ENCODE measurements at regions not wholly inside any gene's neighbourhood (a gene's known extent, or its start where the extent isn't known, plus 50 kb on each side); places are given as distances from the start of the nearest gene placed in this dataset.

- no peaks in the 10 kb centered on the region for H3K9me3 ChIP-seq
- no peaks in the 10 kb centered on the region for H3K27me3 ChIP-seq (replicated peaks; ENCODE audit: insufficient read depth)
- DNase-seq (ENCODE audit: low spot score): no peak
- H3K4me1 ChIP-seq (ENCODE audit: control insufficient read depth in 1 of 2, low read depth in 2 of 2): peaks cover 0 to 13% of the 10 kb centered on the region in 2 donors
- H3K27ac ChIP-seq: no peak overlapping the region
- H3K4me3 ChIP-seq: no peak overlapping the region
- no peak for ATAC-seq (ENCODE audit: insufficient number of reproducible peaks, low FRiP score, low read depth)
- TF ChIP-seq CTCF (IDR thresholded peaks at IDR 0.05): no peak
- no peaks in the 10 kb centered on the region for H3K36me3 ChIP-seq
Observed at GRCh38 chr1:81004011-81004410, 796.7 kb upstream of the ADGRL2 start.

DNA sequence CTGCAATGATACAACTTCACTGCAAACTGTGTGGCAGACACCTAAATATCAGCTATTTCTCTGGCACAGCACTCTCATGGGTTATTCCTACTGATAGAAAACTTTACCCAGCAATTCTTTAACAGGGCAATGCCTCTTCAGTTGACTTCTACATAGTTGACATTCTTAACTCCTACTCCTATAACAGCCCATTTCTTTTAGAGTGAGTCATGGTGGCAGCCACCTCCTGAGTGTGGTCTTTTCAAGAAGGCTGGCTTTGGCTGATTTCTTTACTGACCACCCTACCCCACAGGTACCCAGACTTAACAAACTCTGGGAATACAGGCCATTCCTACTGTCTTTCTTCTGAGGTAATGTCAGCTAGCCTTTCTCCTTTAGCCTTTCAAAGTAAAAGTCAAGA lies 805.8 kb upstream of the ADGRL2 start:
- no peaks in the 10 kb centered on the region for H3K27me3 ChIP-seq (replicated peaks; ENCODE audit: insufficient read depth)
- no peaks in the 10 kb centered on the region for H3K36me3 ChIP-seq
- TF ChIP-seq CTCF (IDR thresholded peaks at IDR 0.05): no peak
- H3K27ac ChIP-seq: no peak overlapping the region
- no peaks in the 10 kb centered on the region for H3K9me3 ChIP-seq
- DNase-seq (ENCODE audit: low spot score): no peak
- ATAC-seq (ENCODE audit: insufficient number of reproducible peaks, low FRiP score, low read depth): no peak
- no peak overlapping the region for H3K4me3 ChIP-seq
- H3K4me1 ChIP-seq (ENCODE audit: control insufficient read depth in 1 of 2, low read depth in 2 of 2): no peaks in the 10 kb centered on the region

- ATAC-seq (ENCODE audit: insufficient number of reproducible peaks, low FRiP score, low read depth): no peak
- no peak for TF ChIP-seq CTCF (IDR thresholded peaks at IDR 0.05)
- Histone ChIP-seq H3K27ac (no peak overlapping the region), H3K27me3 (replicated peaks; ENCODE audit: insufficient read depth) (no peaks in the 10 kb centered on the region), H3K9me3 (no peaks in the 10 kb centered on the region), H3K4me3 (no peak overlapping the region), H3K36me3 (no peaks in the 10 kb centered on the region), H3K4me1 (ENCODE audit: control insufficient read depth in 1 of 2, low read depth in 2 of 2) (no peaks in the 10 kb centered on the region)
- DNase-seq (ENCODE audit: low spot score): no peak
Observed at GRCh38 chr1:80994038-80994437, 806.7 kb upstream of the ADGRL2 start.

DNA sequence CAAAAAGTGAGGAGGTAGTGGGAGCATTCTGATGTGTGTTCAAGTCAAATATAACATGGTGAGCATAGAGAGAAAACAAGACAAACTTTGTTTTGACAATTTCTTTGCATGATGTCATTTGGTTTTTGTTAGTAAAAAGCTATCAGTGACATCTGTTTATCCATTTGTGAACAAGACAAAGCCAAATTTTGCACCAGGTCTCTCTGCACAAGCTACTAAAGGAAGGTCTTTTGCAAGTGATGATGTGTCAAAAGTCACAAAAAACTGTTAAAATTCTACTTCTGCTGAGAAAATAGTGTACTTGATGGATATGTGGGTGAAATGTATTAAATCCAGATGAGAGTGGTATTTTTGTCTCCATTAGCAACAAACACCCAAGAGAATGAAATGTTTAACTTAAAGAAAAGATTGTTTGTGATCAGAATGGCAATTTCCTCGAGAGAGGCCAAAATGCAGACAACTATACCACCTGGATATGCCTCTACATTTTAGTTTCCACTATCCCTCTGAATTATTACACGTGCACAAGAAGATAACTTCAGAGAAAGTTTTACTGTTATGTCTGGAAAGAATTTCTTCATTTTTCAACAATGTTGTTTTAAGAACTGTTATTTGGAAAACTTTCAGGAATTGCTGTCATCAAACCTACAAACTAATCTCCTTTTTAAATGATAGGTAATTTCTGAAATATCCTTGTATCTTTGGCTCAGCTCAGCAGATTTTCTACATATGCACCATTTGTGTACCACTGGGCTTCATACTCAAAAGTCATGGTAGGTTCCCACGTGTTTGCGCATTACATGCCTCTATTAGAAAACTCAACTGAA lies 807.4 kb upstream of the ADGRL2 start:
- H3K9me3 ChIP-seq: no peaks in the 10 kb centered on the region
- H3K27me3 ChIP-seq (replicated peaks; ENCODE audit: insufficient read depth): no peaks in the 10 kb centered on the region
- DNase-seq (ENCODE audit: low spot score) (no peak), ATAC-seq (ENCODE audit: insufficient number of reproducible peaks, low FRiP score, low read depth) (no peak)
- no peaks in the 10 kb centered on the region for H3K4me1 ChIP-seq (ENCODE audit: control insufficient read depth in 1 of 2, low read depth in 2 of 2)
- H3K36me3 ChIP-seq: no peaks in the 10 kb centered on the region
- TF ChIP-seq CTCF (IDR thresholded peaks at IDR 0.05): no peak
- H3K4me3 ChIP-seq: no peak overlapping the region
- H3K27ac ChIP-seq: no peak overlapping the region

DNA sequence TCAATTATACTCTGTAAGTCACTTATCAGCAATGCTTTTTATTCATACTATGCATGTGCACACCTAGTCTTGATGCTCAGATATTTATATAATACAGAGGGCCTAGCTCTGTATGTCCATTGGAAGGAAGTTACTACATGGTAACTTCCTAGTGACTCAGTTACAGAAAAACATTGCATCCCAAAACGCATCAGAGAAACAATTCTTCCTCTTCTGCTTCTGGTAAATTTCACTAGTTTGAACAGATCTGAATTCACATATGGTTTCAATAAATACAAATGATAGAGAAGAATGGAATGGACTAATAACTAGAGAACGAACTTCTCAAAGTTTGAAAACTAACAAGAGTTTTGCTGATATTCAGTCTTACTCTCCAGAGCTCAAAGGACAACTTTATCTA lies 811.3 kb upstream of the ADGRL2 start:
- H3K27ac ChIP-seq: no peak overlapping the region
- ATAC-seq (ENCODE audit: insufficient number of reproducible peaks, low FRiP score, low read depth): no peak
- no peak overlapping the region for H3K4me3 ChIP-seq
- no peak for TF ChIP-seq CTCF (IDR thresholded peaks at IDR 0.05)
- no peaks in the 10 kb centered on the region for H3K4me1 ChIP-seq (ENCODE audit: control insufficient read depth in 1 of 2, low read depth in 2 of 2)
- H3K36me3 ChIP-seq: no peaks in the 10 kb centered on the region
- no peaks in the 10 kb centered on the region for H3K27me3 ChIP-seq (replicated peaks; ENCODE audit: insufficient read depth)
- no peak for DNase-seq (ENCODE audit: low spot score)
- no peaks in the 10 kb centered on the region for H3K9me3 ChIP-seq
